GM21360 (cell line): ENCODE measurements at regions not wholly inside any gene's neighbourhood (a gene's known extent, or its start where the extent isn't known, plus 50 kb on each side); places are given as distances from the start of the nearest gene placed in this dataset.
"Not testable (repeated sequence)": the region's sequence is repeated elsewhere in the genome, so short reads cannot be mapped to it uniquely, and the experiment has no call there.

Experiments used
- ATAC-seq: cut with Tn5 transposase; IDR thresholded peaks from one replicate; pipeline ENCODE4 v1.9.1; 2021; ENCODE audit warnings: mild to moderate bottlenecking, moderate library complexity; ENCODE audit not compliant: unreplicated experiment

DNA sequence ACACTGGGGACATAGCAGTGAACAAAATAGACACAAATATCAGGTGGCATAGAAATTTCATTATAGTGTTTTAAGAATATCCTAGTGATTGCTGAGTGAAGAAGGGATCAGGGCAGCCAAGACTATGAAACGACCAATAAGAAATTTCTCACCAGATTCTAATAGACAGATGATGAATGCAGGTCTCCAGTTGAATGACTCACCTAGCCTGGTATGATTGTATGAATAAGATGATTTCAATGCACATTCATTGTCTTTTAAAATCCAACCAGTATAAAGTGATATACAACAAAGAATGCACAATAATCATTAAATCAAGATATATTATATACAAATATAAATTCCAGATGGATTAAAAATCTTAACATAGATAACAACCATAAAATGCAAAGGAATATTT, 124.5 kb upstream of the TENT5A start:
- ATAC-seq: no peak

DNA sequence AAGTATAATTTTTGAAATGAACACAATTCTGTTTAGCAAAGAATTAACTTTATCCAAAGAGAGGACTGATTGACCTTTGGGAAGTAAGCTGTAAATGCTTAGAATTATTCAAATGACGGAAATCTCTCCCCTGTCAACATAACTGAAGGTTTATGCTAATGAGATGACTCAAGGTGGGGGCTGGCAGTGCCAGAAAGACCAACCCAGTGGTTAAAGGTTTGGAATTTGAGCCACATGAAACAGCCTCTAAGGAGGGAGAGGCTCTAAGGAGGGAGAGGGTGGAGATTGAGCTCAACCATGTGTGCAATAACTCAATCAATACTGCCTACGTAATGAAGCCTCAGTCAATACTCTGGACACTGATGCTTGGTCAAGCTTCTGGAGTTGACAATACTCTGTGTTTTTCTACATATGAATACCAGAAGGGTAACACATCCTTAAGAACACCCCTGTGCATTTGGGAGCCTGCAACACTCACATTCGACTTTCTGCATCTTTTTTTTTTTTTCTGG, 123.4 kb upstream of the TENT5A start:
- no peak for ATAC-seq

- ATAC-seq: not testable (repeated sequence)
These were observed 117.4 kb upstream of the TENT5A start for GRCh38 chr6:81869749-81870508.

DNA sequence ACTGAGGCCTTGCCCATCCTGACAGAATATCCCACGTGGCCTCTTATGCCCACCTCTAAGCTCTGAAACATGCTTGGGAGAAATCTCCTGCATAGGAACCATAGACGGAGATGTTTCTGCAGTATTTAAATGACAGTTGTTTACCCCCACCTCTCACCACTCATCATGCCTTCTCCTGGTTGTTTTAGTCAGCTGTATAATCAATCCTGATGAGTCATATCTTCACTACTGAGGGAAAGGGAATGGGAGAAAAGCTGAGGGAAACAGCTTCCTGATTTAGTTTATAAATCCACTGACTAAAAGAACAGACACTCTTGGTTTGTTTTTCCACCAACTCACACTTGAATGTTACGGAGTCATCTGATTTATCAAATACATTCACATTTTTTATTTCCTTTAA, 113.2 kb upstream of the TENT5A start:
- no peak for ATAC-seq

DNA sequence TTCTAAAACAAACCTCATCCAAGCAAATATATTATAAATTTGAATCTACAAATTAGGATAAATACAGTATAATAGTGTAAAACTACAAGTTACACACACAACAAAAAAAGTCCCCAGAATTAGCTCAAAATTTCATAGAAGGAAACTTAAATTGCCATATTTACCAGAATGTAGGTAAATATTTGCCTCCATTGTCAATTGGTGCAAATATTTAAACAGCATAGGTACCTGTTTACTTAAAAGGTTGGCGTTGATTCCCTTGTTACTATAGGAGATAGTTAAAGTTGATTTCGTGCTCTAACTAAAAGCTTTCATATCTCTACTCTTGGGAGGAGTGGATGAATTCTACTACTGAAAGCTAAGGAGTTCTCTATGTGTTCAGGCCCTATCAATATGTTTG, 111.6 kb upstream of the TENT5A start:
- ATAC-seq: no peak

DNA sequence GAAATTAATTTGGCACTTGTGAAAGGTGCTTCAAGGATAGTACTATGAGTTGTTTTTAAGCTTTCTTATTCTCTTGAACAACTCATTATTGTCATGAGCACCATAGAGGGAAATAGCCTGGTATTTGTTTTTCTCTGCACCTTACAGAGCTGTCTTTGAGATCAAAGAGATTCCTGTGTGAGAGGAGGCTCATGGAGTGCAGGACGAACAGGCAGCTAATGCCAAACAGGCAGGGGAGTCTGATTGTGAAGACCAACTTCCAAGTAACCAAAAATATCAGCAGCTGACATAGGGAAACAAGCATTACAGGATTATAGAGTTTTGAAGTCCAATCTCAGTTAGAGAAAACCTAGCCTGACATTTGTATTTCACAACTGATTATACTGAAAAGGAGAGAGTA, 110.6 kb upstream of the TENT5A start:
- no peak for ATAC-seq

DNA sequence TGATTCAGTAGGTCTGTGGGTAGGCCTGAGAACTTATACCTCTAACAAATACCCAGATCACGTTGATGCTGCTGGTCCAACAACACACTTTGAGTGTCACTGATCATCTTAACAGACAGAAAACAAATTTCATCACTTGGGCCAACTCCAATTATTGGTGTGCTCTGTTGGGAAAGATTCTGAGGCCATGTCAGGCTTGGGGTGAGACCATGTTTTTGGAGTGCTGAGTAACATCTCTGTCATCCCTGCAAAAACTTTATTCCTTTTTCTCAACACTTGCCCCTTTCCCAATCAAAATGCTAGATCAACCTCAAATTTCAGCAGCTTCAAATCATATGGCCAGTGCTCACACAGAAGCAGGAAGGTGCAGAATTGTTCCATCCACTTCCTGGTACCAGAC, 108.8 kb upstream of the TENT5A start:
- ATAC-seq: no peak

DNA sequence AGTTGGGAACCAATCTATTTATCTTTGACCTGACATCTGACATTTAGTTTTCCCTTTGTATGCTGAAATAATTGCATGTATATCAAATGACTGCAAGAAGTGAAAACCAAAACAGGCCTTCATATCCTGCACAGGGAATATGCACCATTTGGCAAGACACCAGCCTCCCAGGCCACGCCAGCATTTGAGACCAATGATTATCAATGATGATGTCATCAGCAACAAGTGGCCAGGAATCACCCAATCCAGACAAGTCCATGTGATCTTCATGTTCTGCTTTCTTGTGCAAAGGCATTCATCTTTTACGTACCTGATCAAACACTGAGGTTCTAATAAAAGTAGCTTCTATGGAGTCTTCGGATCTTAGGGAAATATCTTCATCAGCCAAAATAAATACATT, 107.4 kb upstream of the TENT5A start:
- no peak for ATAC-seq

- no peak for ATAC-seq
These were observed 105.3 kb upstream of the TENT5A start for GRCh38 chr6:81857812-81858211.

DNA sequence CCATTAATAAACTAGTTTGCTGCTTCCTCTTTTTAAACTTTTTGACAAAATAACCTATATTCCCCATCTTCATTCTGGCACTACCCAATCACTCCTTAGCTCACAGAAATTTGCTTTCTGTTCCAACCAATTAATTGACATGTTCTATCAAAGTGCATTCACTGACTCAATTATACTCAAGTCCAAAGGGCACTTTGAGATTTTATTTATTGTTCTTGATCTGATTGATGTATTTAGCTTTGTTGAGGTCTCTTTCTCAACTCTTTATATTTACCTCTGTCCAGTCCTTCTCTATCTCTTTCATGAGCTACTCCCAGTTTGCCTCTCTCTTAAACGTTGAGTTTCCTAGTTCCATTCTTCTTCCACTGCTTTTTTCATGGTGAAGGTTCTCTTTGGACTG, 104.4 kb upstream of the TENT5A start:
- ATAC-seq: no peak

GRCh38 chr6:81854474-81854873, 102.0 kb upstream of the TENT5A start:
- ATAC-seq: no peak

DNA sequence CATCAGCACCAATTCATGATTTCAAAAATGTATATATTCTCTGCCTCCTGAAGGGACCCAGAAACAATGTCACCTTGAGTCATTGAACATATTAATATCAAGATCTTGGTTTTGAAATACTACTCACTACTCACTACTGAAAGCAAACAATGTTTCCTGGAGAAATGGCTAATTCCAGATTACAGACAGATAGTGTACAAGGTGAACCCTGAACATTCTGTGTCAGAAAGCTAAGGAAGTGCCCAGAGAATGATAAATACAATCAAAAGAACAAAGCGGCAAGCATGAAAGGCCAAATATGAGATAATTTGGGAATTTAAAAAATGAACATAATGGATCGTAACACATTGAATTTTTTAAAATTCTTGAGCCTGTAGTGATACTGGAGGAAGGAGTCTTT, 101.5 kb upstream of the TENT5A start:
- no peak for ATAC-seq

DNA sequence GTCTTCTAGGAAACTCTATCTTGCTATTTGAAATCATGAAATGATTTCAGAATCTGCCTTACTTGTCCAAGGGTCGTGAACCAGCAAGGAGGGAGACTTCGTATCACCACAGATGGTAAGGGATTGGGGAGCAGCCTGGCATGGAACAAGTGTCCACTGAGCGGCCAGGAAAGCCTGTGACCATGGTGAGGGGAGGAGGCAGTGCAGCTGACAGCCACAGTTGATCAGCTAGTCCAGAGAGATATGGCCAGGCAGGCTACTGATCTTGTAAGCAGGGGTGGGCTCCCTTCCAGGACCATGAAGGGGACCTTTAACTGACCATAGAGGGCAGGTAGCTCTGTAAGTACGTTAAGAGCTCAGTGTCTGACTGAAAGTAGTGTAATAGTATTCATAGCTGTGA, 96.8 kb upstream of the TENT5A start:
- ATAC-seq: no peak

DNA sequence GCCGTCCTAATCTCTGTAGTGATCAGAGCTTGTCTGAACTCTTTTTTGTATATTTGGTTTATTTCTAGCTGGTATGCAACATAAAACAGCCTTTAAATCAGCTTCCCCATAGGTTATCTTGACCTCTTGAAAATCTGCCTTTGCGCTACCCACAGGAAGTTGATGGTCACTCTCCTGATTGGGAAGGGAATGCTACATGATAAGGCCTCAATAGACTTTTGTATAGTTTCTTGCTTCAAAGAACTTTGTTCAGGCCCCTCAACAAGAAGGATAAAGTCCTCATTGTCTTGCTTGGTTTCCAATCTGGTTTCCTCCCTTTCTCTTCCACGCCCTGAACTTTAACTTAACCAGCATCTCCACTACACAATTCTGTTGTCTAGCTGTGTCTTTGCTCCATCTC, 95.4 kb upstream of the TENT5A start:
- ATAC-seq: no peak

GRCh38 chr6:81844686-81845085, 92.2 kb upstream of the TENT5A start:
- ATAC-seq: no peak

DNA sequence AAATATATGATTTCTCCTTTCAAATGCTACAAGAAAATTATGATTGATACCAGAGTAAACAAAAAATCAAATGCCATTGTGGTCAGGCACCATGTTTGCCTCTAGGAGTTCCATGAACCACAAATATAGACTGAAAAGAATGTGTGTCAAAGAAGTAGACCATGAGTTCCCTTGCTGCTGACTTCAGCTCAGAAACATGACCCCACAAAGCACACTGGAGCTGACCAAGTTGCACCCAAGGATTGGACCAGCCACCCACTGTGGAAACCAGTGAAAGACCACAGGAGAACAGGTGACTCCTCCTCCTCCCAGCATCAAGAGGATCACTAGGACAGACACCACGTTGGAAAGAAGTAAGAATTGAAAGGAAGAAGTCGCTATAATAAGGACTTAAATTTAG, 90.8 kb upstream of the TENT5A start:
- no peak for ATAC-seq

GRCh38 chr6:81842254-81842653, 89.8 kb upstream of the TENT5A start:
- no peak for ATAC-seq

DNA sequence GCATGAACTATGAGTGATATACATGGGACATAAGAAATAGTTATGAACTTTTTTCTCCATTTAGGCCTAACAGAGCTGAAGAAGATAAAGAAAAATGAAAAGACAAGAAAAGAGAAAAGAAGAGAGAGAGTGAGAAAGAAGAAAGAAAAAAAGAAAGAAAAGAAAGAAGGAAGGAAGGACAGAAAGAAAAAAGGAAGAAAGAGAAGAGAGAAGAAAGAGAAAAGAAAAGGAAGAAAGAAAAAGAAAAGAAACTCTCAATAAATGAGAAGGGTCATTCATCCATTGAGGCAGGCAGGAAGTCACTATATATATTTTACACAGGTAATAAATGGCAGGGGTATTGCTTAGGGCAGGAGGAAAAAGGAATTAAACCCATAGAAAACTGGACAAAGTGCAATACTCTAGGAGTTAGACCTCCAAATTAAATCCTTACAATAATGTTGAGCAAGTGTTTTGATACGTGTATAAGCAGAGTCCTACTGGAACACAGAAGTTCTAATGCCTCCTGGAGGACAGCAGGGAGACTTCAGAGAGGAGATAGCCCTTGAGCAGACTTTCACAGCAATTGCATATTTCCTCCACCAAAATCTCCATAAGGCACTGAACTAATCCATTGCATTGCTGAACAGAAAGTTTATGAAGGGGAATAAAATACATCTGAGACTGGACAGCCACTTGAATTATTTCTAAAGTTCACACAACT, 86.4 kb upstream of the TENT5A start:
- no peak for ATAC-seq

DNA sequence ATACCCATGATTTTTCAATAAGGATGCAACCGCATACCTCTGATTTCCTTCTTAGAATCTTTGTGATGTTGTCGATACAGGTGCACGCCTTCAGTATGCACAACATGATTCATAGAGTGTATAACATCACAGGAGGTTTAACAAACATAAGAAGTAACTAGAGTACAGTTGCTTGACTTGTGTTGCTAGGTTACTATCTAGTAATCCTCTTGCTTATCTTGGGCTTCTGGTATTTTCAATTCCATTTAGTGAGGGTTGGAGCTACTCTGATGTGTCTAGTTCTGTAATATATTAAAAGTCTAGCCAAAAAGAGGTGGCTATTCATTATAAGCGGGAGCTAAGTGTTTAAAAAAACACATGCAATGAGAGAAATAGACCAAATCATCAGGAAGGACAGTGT, 85.5 kb upstream of the TENT5A start:
- no peak for ATAC-seq

DNA sequence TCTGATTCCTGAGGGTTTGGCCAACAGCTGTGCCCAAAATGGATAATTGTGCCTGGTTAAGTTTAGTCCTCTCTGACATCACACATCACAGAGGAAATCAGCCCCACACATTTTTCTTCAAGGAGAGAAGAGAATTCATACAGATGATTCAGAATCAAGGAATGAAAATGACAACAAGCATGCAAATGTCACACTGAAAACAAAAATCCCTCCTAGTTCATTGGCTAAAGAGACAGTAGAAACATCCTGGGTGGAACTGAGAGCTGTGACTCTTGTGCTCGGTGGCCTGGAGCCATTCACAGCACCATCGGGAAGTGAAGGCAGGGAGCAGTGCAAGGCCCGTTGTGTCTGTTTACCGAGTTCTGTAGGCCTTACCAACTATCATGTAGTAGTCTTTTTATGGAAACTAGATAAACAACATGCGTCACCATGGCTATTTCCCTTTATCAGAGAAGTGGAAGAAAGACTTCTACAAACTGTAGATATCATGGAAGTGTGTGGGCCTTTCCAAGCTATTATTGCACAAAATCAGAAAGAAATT, 81.7 kb upstream of the TENT5A start:
- no peak for ATAC-seq

GRCh38 chr6:81832304-81832703, 79.8 kb upstream of the TENT5A start:
- no peak for ATAC-seq

- ATAC-seq: no peak
These were observed 78.8 kb upstream of the TENT5A start for GRCh38 chr6:81831274-81831673.
